AG09309 (cell line): ENCODE measurements at regions not wholly inside any gene's neighbourhood (a gene's known extent, or its start where the extent isn't known, plus 50 kb on each side); places are given as distances from the start of the nearest gene placed in this dataset.

ENCODE experiments used
- DNase-seq: peaks from one replicate; pipeline ENCODE4 v3.0.0-alpha.2; 2010; ENCODE audit warnings: low read depth
- H3K4me3 ChIP-seq: 2 replicates; pipeline ENCODE4 v1.5.1; 2011; ENCODE audit warnings: mild to moderate bottlenecking, low read depth, low read length, moderate library complexity; ENCODE audit not compliant: control insufficient read depth
- CTCF ChIP-seq: IDR thresholded peaks from 2 replicates; pipeline ENCODE4 v1.5.1; 2011; ENCODE audit warnings: mild to moderate bottlenecking, low read depth, low read length, inconsistent platforms; ENCODE audit not compliant: insufficient read depth, control insufficient read depth; ENCODE audit errors: missing control alignments

- TF ChIP-seq CTCF: no peak
- H3K4me3 ChIP-seq: no peak overlapping the region
- DNase-seq: peak; percentile 18
Measured at GRCh38 chr3:153756816-153757215, 364.4 kb upstream of the ARHGEF26 start.

GRCh38 chr3:153757839-153758238 is 363.4 kb upstream of the ARHGEF26 start:
- no peak for TF ChIP-seq CTCF
- no peak overlapping the region for H3K4me3 ChIP-seq
- no peak for DNase-seq

- H3K4me3 ChIP-seq: no peak overlapping the region
- TF ChIP-seq CTCF: no peak
- DNase-seq: no peak
Measured at GRCh38 chr3:153760948-153761347, 360.2 kb upstream of the ARHGEF26 start.

- no peak for DNase-seq
- TF ChIP-seq CTCF: no peak
- no peak overlapping the region for H3K4me3 ChIP-seq
Measured at GRCh38 chr3:153762411-153763235, 358.6 kb upstream of the ARHGEF26 start.

GRCh38 chr3:153767601-153768560 is 353.3 kb upstream of the ARHGEF26 start:
- H3K4me3 ChIP-seq: no peak overlapping the region
- no peak for TF ChIP-seq CTCF
- DNase-seq: no peak

- DNase-seq: peak; percentile 35
- H3K4me3 ChIP-seq: no peak overlapping the region
- peak; percentile 90 for TF ChIP-seq CTCF
Measured at GRCh38 chr3:153768561-153769469, 352.4 kb upstream of the ARHGEF26 start.
